Small intestine (tissue), 7 donors: ENCODE measurements at regions not wholly inside any gene's neighbourhood (a gene's known extent, or its start where the extent isn't known, plus 50 kb on each side); places are given as distances from the start of the nearest gene placed in this dataset.

Source experiments
- DNase-seq, 2 donors: peaks; one replicate each; pipeline versions ENCODE4 v3.0.0 to v3.0.0-alpha.2; 2013
- FAIRE-seq: peaks from 2 replicates; lab custom pipeline; 2012; peaks lifted over from hg19 to GRCh38; lab: Jason Lieb, UNC
- H3K27ac ChIP-seq, 3 donors: one replicate each; pipeline ENCODE4 v1.5.1; 2013; ENCODE audit warnings: low read length in 2 of 3, mild to moderate bottlenecking in 2 of 3, control low read depth in 1 of 3, inconsistent platforms in 1 of 3, low read depth in 1 of 3, moderate library complexity in 1 of 3
- H3K27me3 ChIP-seq, 3 donors: one replicate each; pipeline ENCODE4 v1.6.1; 2013; ENCODE audit warnings: low read length in 3 of 3, inconsistent platforms in 1 of 3; ENCODE audit not compliant: control insufficient read depth in 3 of 3, insufficient read depth in 3 of 3
- H3K36me3 ChIP-seq, 3 donors: one replicate each; pipeline ENCODE4 v1.6.1; 2013; ENCODE audit warnings: low read length in 3 of 3, inconsistent platforms in 1 of 3, low read depth in 1 of 3, mild to moderate bottlenecking in 1 of 3, moderate library complexity in 1 of 3; ENCODE audit not compliant: control insufficient read depth in 3 of 3, insufficient read depth in 2 of 3
- H3K4me1 ChIP-seq, 3 donors: one replicate each; pipeline ENCODE4 v1.6.1; 2013; ENCODE audit warnings: low read length in 2 of 3, inconsistent platforms in 1 of 3, low read depth in 1 of 3, mild to moderate bottlenecking in 1 of 3, moderate library complexity in 1 of 3; ENCODE audit not compliant: control insufficient read depth in 3 of 3, insufficient read depth in 2 of 3
- H3K4me3 ChIP-seq, 3 donors: one replicate each; pipeline ENCODE4 v1.5.1; 2013; ENCODE audit warnings: low read length in 3 of 3, control low read depth in 1 of 3, inconsistent platforms in 1 of 3, low read depth in 1 of 3, mild to moderate bottlenecking in 1 of 3, moderate library complexity in 1 of 3
- H3K9me3 ChIP-seq, 2 donors: one replicate each; pipeline ENCODE4 v1.6.1; 2013; ENCODE audit warnings: low read depth in 1 of 2, low read length in 1 of 2; ENCODE audit not compliant: control insufficient read depth in 2 of 2, insufficient read depth in 1 of 2
- WGBS, 3 donors: extraction: QIAGEN DNeasy Blood & Tissue Kit; methylation state at CpG; one replicate each; pipeline ENCODE4 v1.1.7; 2013; 5-methylcytosine and 5-hydroxymethylcytosine counted together
- donor health status: healthy with polysubstance abuse.
- donor health status: control.
- donor health status: control.
- donor health status: Bipolar disorder and iron deficiency.
- donor health status: healthy.

DNA sequence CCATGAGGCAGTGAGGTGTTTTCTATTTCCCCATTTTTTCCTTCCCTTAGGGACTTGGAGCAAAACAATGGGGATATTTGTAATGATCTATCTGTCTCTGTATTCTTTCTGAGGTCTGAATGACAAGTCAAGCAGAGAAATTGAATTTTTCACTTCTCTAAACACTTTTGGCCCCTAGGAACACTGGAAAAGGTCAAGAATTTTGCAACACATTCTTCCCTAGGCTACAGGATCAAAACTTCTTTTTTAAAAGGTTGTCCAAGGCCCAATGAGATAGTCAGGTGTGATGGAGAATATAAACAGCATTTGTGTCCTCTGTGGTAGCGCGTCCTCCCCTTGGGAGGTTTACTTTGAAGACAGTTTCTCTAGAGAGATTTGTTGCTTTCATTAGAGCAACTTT, 620.5 kb downstream of the TLR4 start:
- no peak overlapping the region for H3K4me3 ChIP-seq
- no peaks in the 10 kb centered on the region for H3K4me1 ChIP-seq
- FAIRE-seq (no peak), DNase-seq (no peak)
- H3K27ac ChIP-seq, result no peak overlapping the region
- no peaks in the 10 kb centered on the region for H3K9me3 ChIP-seq
- no peaks in the 10 kb centered on the region for H3K36me3 ChIP-seq
- no peaks in the 10 kb centered on the region for H3K27me3 ChIP-seq
- WGBS, 3 donors, result 75 to 93% (median 87%) methylated on average over 2 of the region's 2 CpGs

DNA sequence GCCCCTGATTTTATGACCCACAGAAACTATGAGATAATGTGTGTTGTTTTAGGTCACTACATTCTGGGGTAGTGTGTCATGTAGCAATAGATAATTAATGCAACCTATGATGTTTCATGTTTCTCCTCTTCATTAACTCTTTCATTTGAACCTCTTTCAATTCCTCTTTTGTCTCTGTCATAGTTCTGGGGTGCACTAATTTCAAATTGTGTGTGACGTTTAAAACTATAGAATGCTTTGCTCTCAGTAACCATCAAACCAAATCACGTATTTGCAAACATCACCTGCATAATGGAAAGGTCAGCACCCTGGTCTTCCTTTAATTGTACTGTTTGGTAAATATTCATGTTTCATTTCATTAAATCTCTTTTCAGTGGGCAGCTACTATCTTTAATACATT, 621.6 kb downstream of the TLR4 start:
- FAIRE-seq (no peak), DNase-seq (no peak)
- no peaks in the 10 kb centered on the region for H3K4me1 ChIP-seq
- WGBS, 3 donors, result 69 to 92% (median 86%) methylated on average over 2 of the region's 2 CpGs
- H3K9me3 ChIP-seq, result no peaks in the 10 kb centered on the region
- no peaks in the 10 kb centered on the region for H3K27me3 ChIP-seq
- no peak overlapping the region for H3K4me3 ChIP-seq
- no peak overlapping the region for H3K27ac ChIP-seq
- H3K36me3 ChIP-seq, result no peaks in the 10 kb centered on the region

GRCh38 chr9:118326326-118326725, 622.1 kb downstream of the TLR4 start:
- Histone ChIP-seq H3K36me3 (no peaks in the 10 kb centered on the region), H3K9me3 (no peaks in the 10 kb centered on the region), H3K27ac (no peak overlapping the region), H3K4me3 (no peak overlapping the region), H3K27me3 (no peaks in the 10 kb centered on the region), H3K4me1 (no peaks in the 10 kb centered on the region)
- 69 to 82% (median 81%) methylated on average over 5 of the region's 5 CpGs for WGBS, 3 donors
- DNase-seq (no peak), FAIRE-seq (no peak)

DNA sequence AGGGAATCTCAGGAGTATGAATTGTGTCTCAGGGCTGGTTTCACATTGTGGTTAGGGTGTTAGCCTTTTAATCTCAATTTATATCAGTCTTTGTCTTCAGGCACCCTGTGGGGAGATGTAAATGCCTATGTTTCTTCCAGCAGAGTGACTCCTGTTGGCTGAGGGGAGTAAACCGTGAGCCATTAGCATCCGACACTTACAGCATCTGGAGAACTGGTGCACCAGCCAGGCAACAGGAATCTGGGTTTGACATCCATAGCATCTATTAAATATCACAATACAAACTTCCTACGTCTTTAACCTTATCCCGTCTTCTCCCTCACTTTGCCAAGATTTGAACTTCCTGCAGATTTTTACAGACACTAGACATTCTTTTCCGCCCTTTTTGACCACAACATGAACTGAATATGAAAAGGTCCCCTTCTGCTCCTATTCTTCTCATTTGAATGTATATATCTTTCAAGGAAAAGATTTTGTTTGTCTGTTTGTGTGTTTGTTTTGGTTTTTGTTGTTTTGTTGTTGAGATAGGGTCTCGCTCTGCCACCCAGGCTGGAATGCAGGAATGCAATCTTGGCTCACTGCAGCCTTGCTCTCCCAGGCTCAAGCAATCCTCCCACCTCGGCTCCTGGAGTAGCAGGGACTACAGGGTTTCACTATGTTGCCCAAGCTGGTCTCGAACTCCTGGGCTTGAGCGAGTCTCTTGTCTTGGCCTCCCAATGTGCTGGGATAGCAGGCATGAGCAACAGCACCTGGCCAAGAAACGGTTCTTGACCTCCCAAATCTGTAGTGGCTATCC, 626.2 kb downstream of the TLR4 start:
- DNase-seq (no peak), FAIRE-seq (no peak)
- Histone ChIP-seq H3K4me3 (no peak overlapping the region), H3K27ac (no peak overlapping the region), H3K27me3 (no peaks in the 10 kb centered on the region), H3K36me3 (no peaks in the 10 kb centered on the region), H3K4me1 (no peaks in the 10 kb centered on the region), H3K9me3 (no peaks in the 10 kb centered on the region)
- 78 to 87% (median 82%) methylated on average over 10 of the region's 10 CpGs for WGBS, 3 donors

DNA sequence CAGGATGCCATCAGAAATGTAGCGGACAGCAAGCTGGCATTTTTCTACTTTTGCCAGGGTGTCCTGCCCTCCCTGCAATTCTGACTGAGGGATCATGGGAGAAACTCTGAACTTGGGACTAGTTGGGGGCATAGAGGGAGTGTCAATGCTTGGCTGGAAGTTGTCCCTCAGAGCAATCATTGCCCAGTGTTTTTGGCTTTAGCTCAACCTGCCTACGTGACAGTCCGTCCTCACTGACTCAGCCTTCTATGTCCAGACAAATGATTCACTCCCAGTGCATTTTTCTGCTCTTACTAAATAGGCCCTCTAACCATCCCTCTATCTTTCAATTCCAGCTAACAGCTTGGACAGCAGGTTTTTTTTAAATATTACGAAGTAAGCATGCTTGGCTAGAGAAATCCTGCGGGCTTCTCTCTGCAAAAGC, 627.4 kb downstream of the TLR4 start:
- Histone ChIP-seq H3K9me3 (no peaks in the 10 kb centered on the region), H3K27me3 (no peaks in the 10 kb centered on the region), H3K27ac (no peak overlapping the region), H3K4me1 (no peaks in the 10 kb centered on the region), H3K36me3 (no peaks in the 10 kb centered on the region), H3K4me3 (no peak overlapping the region)
- no peak for FAIRE-seq
- WGBS, 3 donors, result 77 to 81% (median 81%) methylated on average over 5 of the region's 5 CpGs
- DNase-seq, result no peak

- DNase-seq (no peak), FAIRE-seq (no peak)
- Histone ChIP-seq H3K36me3 (no peaks in the 10 kb centered on the region), H3K4me1 (no peaks in the 10 kb centered on the region), H3K4me3 (no peak overlapping the region), H3K9me3 (no peaks in the 10 kb centered on the region), H3K27ac (no peak overlapping the region), H3K27me3 (no peaks in the 10 kb centered on the region)
- WGBS, 3 donors, result 50 to 66% (median 62%) methylated on average over 5 of the region's 5 CpGs
Measured at GRCh38 chr9:118336250-118336942, 632.2 kb downstream of the TLR4 start.

GRCh38 chr9:118336943-118337330, 632.7 kb downstream of the TLR4 start:
- 51 to 67% (median 66%) methylated on average over 2 of the region's 2 CpGs for WGBS, 3 donors
- no peak for FAIRE-seq
- Histone ChIP-seq H3K36me3 (no peaks in the 10 kb centered on the region), H3K27me3 (no peaks in the 10 kb centered on the region), H3K4me1 (no peaks in the 10 kb centered on the region), H3K4me3 (no peak overlapping the region), H3K9me3 (no peaks in the 10 kb centered on the region), H3K27ac (no peak overlapping the region)
- no peak for DNase-seq

DNA sequence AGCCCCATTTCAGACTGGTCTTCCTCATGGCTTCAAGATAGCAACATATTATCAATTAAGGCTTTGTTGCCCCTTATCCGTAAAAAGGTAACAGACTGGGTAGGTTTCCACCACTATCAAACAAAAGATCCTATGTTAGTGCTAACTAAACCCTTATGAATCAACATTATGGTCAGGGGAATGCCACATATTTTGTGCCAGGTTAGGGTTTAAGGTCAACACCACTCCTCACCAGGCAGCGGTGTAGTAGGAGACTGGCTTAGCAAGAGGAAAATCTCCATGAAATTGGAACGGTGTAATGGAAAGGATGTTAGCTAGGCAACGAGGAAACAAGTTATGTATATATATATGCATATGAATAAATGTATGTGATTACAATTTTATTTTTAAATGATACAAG, 655.8 kb downstream of the TLR4 start:
- no peak for FAIRE-seq
- Histone ChIP-seq H3K27me3 (no peaks in the 10 kb centered on the region), H3K9me3 (peaks cover 0 to 14% of the 10 kb centered on the region in 2 donors), H3K4me1 (no peaks in the 10 kb centered on the region), H3K4me3 (no peak overlapping the region), H3K27ac (no peak overlapping the region), H3K36me3 (no peaks in the 10 kb centered on the region)
- WGBS, 3 donors, result 87 to 90% (median 88%) methylated on average over 4 of the region's 4 CpGs
- DNase-seq, result no peak
